GM12878 (cell line): ENCODE measurements at regions not wholly inside any gene's neighbourhood (a gene's known extent, or its start where the extent isn't known, plus 50 kb on each side); places are given as distances from the start of the nearest gene placed in this dataset.

ENCODE experiments used
- POLR2A ChIP-seq: IDR thresholded peaks from 2 replicates; pipeline ENCODE4 v1.6.1; 2011; ENCODE audit warnings: low read depth, mild to moderate bottlenecking, low read length
- TF ChIP-seq, protein P1 (sequence below), 3 experiments: IDR thresholded peaks in 2 of 3; conservative IDR thresholded peaks in 1 of 3; 2 replicates each; pipeline ENCODE4 v1.5.1; 2011; ENCODE audit warnings: low read depth in 3 of 3, low read length in 3 of 3, mild to moderate bottlenecking in 3 of 3, control low read depth in 2 of 3, moderate library complexity in 2 of 3, inconsistent platforms in 1 of 3, mixed read lengths in 1 of 3; ENCODE audit not compliant: control insufficient read depth in 2 of 3, insufficient read depth in 1 of 3; ENCODE audit errors: extremely low read depth in 1 of 3

GRCh38 chr16:9300252-9300651 is 208.8 kb downstream of the HAPSTR1 start:
- TF ChIP-seq, protein P1, sequence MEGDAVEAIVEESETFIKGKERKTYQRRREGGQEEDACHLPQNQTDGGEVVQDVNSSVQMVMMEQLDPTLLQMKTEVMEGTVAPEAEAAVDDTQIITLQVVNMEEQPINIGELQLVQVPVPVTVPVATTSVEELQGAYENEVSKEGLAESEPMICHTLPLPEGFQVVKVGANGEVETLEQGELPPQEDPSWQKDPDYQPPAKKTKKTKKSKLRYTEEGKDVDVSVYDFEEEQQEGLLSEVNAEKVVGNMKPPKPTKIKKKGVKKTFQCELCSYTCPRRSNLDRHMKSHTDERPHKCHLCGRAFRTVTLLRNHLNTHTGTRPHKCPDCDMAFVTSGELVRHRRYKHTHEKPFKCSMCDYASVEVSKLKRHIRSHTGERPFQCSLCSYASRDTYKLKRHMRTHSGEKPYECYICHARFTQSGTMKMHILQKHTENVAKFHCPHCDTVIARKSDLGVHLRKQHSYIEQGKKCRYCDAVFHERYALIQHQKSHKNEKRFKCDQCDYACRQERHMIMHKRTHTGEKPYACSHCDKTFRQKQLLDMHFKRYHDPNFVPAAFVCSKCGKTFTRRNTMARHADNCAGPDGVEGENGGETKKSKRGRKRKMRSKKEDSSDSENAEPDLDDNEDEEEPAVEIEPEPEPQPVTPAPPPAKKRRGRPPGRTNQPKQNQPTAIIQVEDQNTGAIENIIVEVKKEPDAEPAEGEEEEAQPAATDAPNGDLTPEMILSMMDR (IDR thresholded peaks at IDR 0.05 in 2 of 3, conservative IDR thresholded peaks at IDR 0.05 in 1 of 3; ENCODE audit: control insufficient read depth in 2 of 3, extremely low read depth in 1 of 3, insufficient read depth in 1 of 3, low read depth in 3 of 3, low read length in 3 of 3), result no peak
- TF ChIP-seq POLR2A, result no peak
